ENCODE measurements at regions not wholly inside any gene's neighbourhood (a gene's known extent, or its start where the extent isn't known, plus 50 kb on each side); places are given as distances from the start of the nearest gene placed in this dataset.

- Histone ChIP-seq H3K4me2 (ENCODE audit: low read length) (no peak overlapping the region), H3K4me3 (ENCODE audit: insufficient read depth, low read depth, low read length) (no peak overlapping the region), H3K27ac (ENCODE audit: low read depth, low read length) (no peak overlapping the region), H3K79me2 (ENCODE audit: insufficient read depth, low read length) (no peaks in the 10 kb centered on the region), H3K4me1 (ENCODE audit: insufficient read depth, low read length) (no peaks in the 10 kb centered on the region), H3K36me3 (ENCODE audit: insufficient read depth, low read length) (no peaks in the 10 kb centered on the region), H3K9me3 (ENCODE audit: insufficient read depth, low read depth, low read length) (no peaks in the 10 kb centered on the region), H3K27me3 (ENCODE audit: insufficient read depth, low read length) (no peaks in the 10 kb centered on the region), H4K20me1 (ENCODE audit: insufficient read depth, low read length) (no peaks in the 10 kb centered on the region), H2AFZ (ENCODE audit: low read depth, low read length) (no peak overlapping the region), H3K9ac (ENCODE audit: low read length) (no peak overlapping the region)
- H3K4me1 Mint-ChIP-seq (ENCODE audit: low read depth, unreplicated experiment), result no peaks in the 10 kb centered on the region
- no peaks in the 10 kb centered on the region for H3K27me3 Mint-ChIP-seq (ENCODE audit: low read depth, unreplicated experiment)
- FAIRE-seq (no peak), DNase-seq (ENCODE audit: low read depth) (no peak)
- H3K4me3 Mint-ChIP-seq (ENCODE audit: unreplicated experiment), result no peak overlapping the region
- H3K9me3 Mint-ChIP-seq (ENCODE audit: unreplicated experiment), result no peaks in the 10 kb centered on the region
- TF ChIP-seq EZH2 (IDR thresholded peaks at IDR 0.05; ENCODE audit: insufficient read depth, low read length) (no peak), CTCF (IDR thresholded peaks at IDR 0.05; ENCODE audit: insufficient read depth, low read depth, low read length) (no peak)
- no peak overlapping the region for H3K27ac Mint-ChIP-seq (ENCODE audit: unreplicated experiment)
- no peaks in the 10 kb centered on the region for H3K36me3 Mint-ChIP-seq (ENCODE audit: low read depth, unreplicated experiment)
Measured at GRCh38 chr21:24456358-24456757, 1150.9 kb downstream of the MRPL39 start.

- no peaks in the 10 kb centered on the region for H3K9me3 ChIP-seq (ENCODE audit: insufficient read depth, low read depth, low read length)
- FAIRE-seq, result no peak
- no peaks in the 10 kb centered on the region for H3K36me3 Mint-ChIP-seq (ENCODE audit: low read depth, unreplicated experiment)
- no peaks in the 10 kb centered on the region for H3K36me3 ChIP-seq (ENCODE audit: insufficient read depth, low read length)
- no peaks in the 10 kb centered on the region for H3K27me3 ChIP-seq (ENCODE audit: insufficient read depth, low read length)
- no peak overlapping the region for H3K4me3 Mint-ChIP-seq (ENCODE audit: unreplicated experiment)
- no peaks in the 10 kb centered on the region for H3K79me2 ChIP-seq (ENCODE audit: insufficient read depth, low read length)
- no peaks in the 10 kb centered on the region for H3K27me3 Mint-ChIP-seq (ENCODE audit: low read depth, unreplicated experiment)
- H3K27ac Mint-ChIP-seq (ENCODE audit: unreplicated experiment), result no peak overlapping the region
- no peak overlapping the region for H2AFZ ChIP-seq (ENCODE audit: low read depth, low read length)
- H3K4me1 ChIP-seq (ENCODE audit: insufficient read depth, low read length), result no peaks in the 10 kb centered on the region
- H3K9me3 Mint-ChIP-seq (ENCODE audit: unreplicated experiment), result no peaks in the 10 kb centered on the region
- DNase-seq (ENCODE audit: low read depth), result no peak
- H3K4me2 ChIP-seq (ENCODE audit: low read length), result no peak overlapping the region
- TF ChIP-seq EZH2 (IDR thresholded peaks at IDR 0.05; ENCODE audit: insufficient read depth, low read length) (no peak), CTCF (IDR thresholded peaks at IDR 0.05; ENCODE audit: insufficient read depth, low read depth, low read length) (no peak)
- H3K27ac ChIP-seq (ENCODE audit: low read depth, low read length), result no peak overlapping the region
- no peak overlapping the region for H3K9ac ChIP-seq (ENCODE audit: low read length)
- no peak overlapping the region for H3K4me3 ChIP-seq (ENCODE audit: insufficient read depth, low read depth, low read length)
- H4K20me1 ChIP-seq (ENCODE audit: insufficient read depth, low read length), result no peaks in the 10 kb centered on the region
- H3K4me1 Mint-ChIP-seq (ENCODE audit: low read depth, unreplicated experiment), result no peaks in the 10 kb centered on the region
Measured at GRCh38 chr21:24450119-24450518, 1157.2 kb downstream of the MRPL39 start.

GRCh38 chr21:24445517-24445916, 1161.8 kb downstream of the MRPL39 start:
- no peaks in the 10 kb centered on the region for H3K36me3 ChIP-seq (ENCODE audit: insufficient read depth, low read length)
- H3K27ac ChIP-seq (ENCODE audit: low read depth, low read length), result no peak overlapping the region
- H3K9me3 ChIP-seq (ENCODE audit: insufficient read depth, low read depth, low read length), result no peaks in the 10 kb centered on the region
- no peak overlapping the region for H3K4me3 Mint-ChIP-seq (ENCODE audit: unreplicated experiment)
- TF ChIP-seq CTCF (IDR thresholded peaks at IDR 0.05; ENCODE audit: insufficient read depth, low read depth, low read length), result no peak
- no peaks in the 10 kb centered on the region for H3K79me2 ChIP-seq (ENCODE audit: insufficient read depth, low read length)
- H3K27me3 ChIP-seq (ENCODE audit: insufficient read depth, low read length), result no peaks in the 10 kb centered on the region
- FAIRE-seq, result no peak
- no peak overlapping the region for H3K9ac ChIP-seq (ENCODE audit: low read length)
- no peak overlapping the region for H3K4me3 ChIP-seq (ENCODE audit: insufficient read depth, low read depth, low read length)
- no peaks in the 10 kb centered on the region for H3K36me3 Mint-ChIP-seq (ENCODE audit: low read depth, unreplicated experiment)
- H2AFZ ChIP-seq (ENCODE audit: low read depth, low read length), result no peak overlapping the region
- H3K4me1 ChIP-seq (ENCODE audit: insufficient read depth, low read length), result no peaks in the 10 kb centered on the region
- H3K4me2 ChIP-seq (ENCODE audit: low read length), result no peak overlapping the region
- no peaks in the 10 kb centered on the region for H3K27me3 Mint-ChIP-seq (ENCODE audit: low read depth, unreplicated experiment)
- no peaks in the 10 kb centered on the region for H3K9me3 Mint-ChIP-seq (ENCODE audit: unreplicated experiment)
- no peaks in the 10 kb centered on the region for H4K20me1 ChIP-seq (ENCODE audit: insufficient read depth, low read length)
- DNase-seq (ENCODE audit: low read depth), result no peak
- no peaks in the 10 kb centered on the region for H3K4me1 Mint-ChIP-seq (ENCODE audit: low read depth, unreplicated experiment)
- H3K27ac Mint-ChIP-seq (ENCODE audit: unreplicated experiment), result no peak overlapping the region

All from astrocyte (in vitro differentiated cells and primary cell).